Muscle layer of colon (tissue), 2 donors: ENCODE measurements at regions not wholly inside any gene's neighbourhood (a gene's known extent, or its start where the extent isn't known, plus 50 kb on each side); places are given as distances from the start of the nearest gene placed in this dataset.
"Not testable (repeated sequence)": the region's sequence is repeated elsewhere in the genome, so short reads cannot be mapped to it uniquely, and the experiment has no call there.

Experiments
- H3K27ac ChIP-seq: one replicate; pipeline ENCODE4 v1.7.0; 2013; ENCODE audit warnings: low read depth, mild to moderate bottlenecking, low read length, moderate library complexity
- H3K27me3 ChIP-seq, 2 donors: one replicate each; pipeline ENCODE4 v1.7.0; 2013; ENCODE audit warnings: low read length in 2 of 2, mild to moderate bottlenecking in 2 of 2; ENCODE audit not compliant: insufficient read depth in 2 of 2, control insufficient read depth in 1 of 2
- H3K36me3 ChIP-seq: one replicate; pipeline ENCODE4 v1.7.0; 2013; ENCODE audit warnings: mild to moderate bottlenecking, low read length; ENCODE audit not compliant: insufficient read depth
- H3K4me1 ChIP-seq: one replicate; pipeline ENCODE4 v1.7.0; 2013; ENCODE audit warnings: mild to moderate bottlenecking, low read length; ENCODE audit not compliant: insufficient read depth
- H3K4me3 ChIP-seq, 2 donors: one replicate each; pipeline ENCODE4 v1.7.0; 2013; ENCODE audit warnings: low read length in 2 of 2, low read depth in 1 of 2, mild to moderate bottlenecking in 1 of 2, moderate library complexity in 1 of 2
- H3K9ac ChIP-seq: one replicate; pipeline ENCODE4 v1.7.0; 2013; ENCODE audit warnings: low read length
- H3K9me3 ChIP-seq: one replicate; pipeline ENCODE4 v1.7.0; 2013; ENCODE audit warnings: mild to moderate bottlenecking, low read length
- donor health status: abdominal sarcoma.
- donor health status: Adenocarcinoma of cecum.

DNA sequence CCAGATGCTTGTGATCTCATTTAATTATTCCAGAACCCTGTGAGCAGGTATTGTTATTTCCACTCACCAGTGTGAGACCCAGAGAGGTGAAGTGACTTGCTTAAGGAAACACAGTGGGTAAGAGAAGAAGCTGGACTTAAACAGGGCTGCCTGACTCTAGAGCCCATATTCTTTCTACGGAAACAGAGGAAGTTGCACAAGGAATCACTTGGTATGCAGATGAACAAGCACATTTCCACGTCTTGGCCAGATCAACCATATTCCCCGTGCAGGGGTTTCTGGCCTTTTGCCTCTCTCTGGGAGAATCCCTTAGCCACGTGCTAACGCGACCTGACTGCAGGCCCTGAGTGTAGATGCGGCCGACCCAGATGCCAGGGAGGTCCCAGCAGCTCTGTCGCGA is 195.5 kb upstream of the ATP6AP2 start:
- Histone ChIP-seq H3K9ac (no peak overlapping the region), H3K27me3 (peaks cover 7 to 10% of the 10 kb centered on the region in 2 donors), H3K9me3 (no peaks in the 10 kb centered on the region), H3K36me3 (no peaks in the 10 kb centered on the region), H3K27ac (no peak overlapping the region), H3K4me1 (no peaks in the 10 kb centered on the region), H3K4me3 (no peak overlapping the region)

- Histone ChIP-seq H3K27me3 (peaks cover 7 to 10% of the 10 kb centered on the region in 2 donors), H3K27ac (no peak overlapping the region), H3K36me3 (no peaks in the 10 kb centered on the region), H3K9me3 (no peaks in the 10 kb centered on the region), H3K4me1 (no peaks in the 10 kb centered on the region), H3K4me3 (no peak overlapping the region), H3K9ac (no peak overlapping the region)
Observed at GRCh38 chrX:40383969-40384368, 196.8 kb upstream of the ATP6AP2 start.

GRCh38 chrX:40383360-40383759 is 197.4 kb upstream of the ATP6AP2 start:
- H3K27ac ChIP-seq: no peak overlapping the region
- peaks cover 7 to 10% of the 10 kb centered on the region in 2 donors for H3K27me3 ChIP-seq
- H3K9me3 ChIP-seq: no peaks in the 10 kb centered on the region
- H3K36me3 ChIP-seq: no peaks in the 10 kb centered on the region
- no peak overlapping the region for H3K9ac ChIP-seq
- H3K4me3 ChIP-seq: no peak overlapping the region
- H3K4me1 ChIP-seq: no peaks in the 10 kb centered on the region

GRCh38 chrX:40380655-40381488 is 199.9 kb upstream of the ATP6AP2 start:
- H3K4me1 ChIP-seq: no peaks in the 10 kb centered on the region
- H3K27ac ChIP-seq: no peak overlapping the region
- H3K27me3 ChIP-seq: peaks cover 7 to 10% of the 10 kb centered on the region in 2 donors
- H3K9me3 ChIP-seq: no peaks in the 10 kb centered on the region
- H3K4me3 ChIP-seq: no peak overlapping the region
- H3K9ac ChIP-seq: no peak overlapping the region
- H3K36me3 ChIP-seq: no peaks in the 10 kb centered on the region

GRCh38 chrX:40377684-40378083 is 203.1 kb upstream of the ATP6AP2 start:
- no peaks in the 10 kb centered on the region for H3K36me3 ChIP-seq
- H3K4me1 ChIP-seq: no peaks in the 10 kb centered on the region
- H3K27ac ChIP-seq: no peak overlapping the region
- H3K4me3 ChIP-seq: no peak overlapping the region
- no peaks in the 10 kb centered on the region for H3K27me3 ChIP-seq
- H3K9ac ChIP-seq: no peak overlapping the region
- H3K9me3 ChIP-seq: no peaks in the 10 kb centered on the region

DNA sequence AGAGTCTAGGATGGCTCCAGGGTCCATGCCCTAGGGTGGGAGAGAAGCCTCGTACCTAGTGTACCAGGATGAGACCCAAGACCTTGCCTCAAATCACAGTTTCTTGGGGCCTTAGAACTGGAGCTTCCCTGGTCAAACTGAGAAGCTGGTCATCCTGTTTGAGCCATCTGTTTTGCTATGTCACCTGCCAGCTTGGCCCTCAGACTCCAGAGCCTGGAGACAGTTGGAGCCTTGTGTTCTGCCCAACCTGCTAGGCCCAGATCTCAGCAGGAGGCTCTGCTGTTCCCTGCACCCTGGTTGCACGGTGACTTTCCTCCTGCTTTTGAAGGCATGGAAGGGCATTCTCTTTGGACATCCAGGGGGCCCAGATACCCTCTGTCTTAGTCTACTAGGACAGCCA is 206.3 kb upstream of the ATP6AP2 start:
- H3K4me1 ChIP-seq: no peaks in the 10 kb centered on the region
- H3K27me3 ChIP-seq: peaks cover 0 to 12% of the 10 kb centered on the region in 2 donors
- no peaks in the 10 kb centered on the region for H3K36me3 ChIP-seq
- H3K4me3 ChIP-seq: no peak overlapping the region
- H3K9me3 ChIP-seq: no peaks in the 10 kb centered on the region
- H3K9ac ChIP-seq: no peak overlapping the region
- H3K27ac ChIP-seq: no peak overlapping the region

DNA sequence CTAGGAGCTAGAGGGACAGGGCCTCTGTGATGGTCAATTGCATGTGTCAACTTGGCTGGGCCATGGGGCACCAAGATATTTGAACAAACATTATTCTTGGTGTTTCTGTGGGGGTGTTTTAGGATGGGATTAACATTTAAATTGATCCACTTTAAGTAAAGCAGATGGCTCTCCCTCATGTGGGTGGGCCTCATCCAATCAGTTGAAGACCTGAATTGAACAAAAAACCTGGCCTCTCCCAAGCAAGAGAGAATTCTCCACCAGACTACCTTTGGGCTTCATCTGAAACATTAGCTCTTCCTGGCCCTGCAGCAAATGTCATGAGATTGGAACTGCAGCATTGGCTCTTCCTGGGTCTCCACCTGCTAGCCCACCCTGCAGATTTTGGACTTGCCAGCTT is 207.1 kb upstream of the ATP6AP2 start:
- Histone ChIP-seq H3K27ac (no peak overlapping the region), H3K9ac (no peak overlapping the region), H3K4me3 (no peak overlapping the region), H3K27me3 (peaks cover 0 to 12% of the 10 kb centered on the region in 2 donors), H3K4me1 (no peaks in the 10 kb centered on the region), H3K9me3 (no peaks in the 10 kb centered on the region), H3K36me3 (no peaks in the 10 kb centered on the region)

- H3K4me1 ChIP-seq: no peaks in the 10 kb centered on the region
- no peak overlapping the region for H3K9ac ChIP-seq
Observed at GRCh38 chrX:40373025-40373424, 207.7 kb upstream of the ATP6AP2 start.

DNA sequence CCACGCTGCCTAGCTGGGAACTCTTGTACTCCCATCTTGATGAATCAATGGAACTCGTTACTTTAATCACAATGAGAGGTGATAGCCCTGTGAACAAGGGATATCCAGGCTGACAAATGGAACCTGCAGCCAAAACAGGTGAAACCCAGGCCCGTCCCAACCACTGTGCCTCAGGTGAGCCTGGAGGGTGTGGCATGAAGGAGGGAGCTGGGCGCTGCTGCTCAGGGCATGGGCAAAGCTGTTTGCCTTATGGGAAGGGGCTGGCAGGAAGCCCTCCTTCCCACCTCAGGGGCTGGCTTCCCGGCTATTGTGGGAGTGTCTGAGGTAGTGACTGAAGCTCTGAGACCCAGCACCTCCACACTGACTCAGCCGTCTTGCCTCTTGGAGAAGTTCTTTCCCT is 209.4 kb upstream of the ATP6AP2 start:
- Histone ChIP-seq H3K4me1 (no peaks in the 10 kb centered on the region), H3K4me3 (no peak overlapping the region), H3K27ac (no peak overlapping the region), H3K27me3 (peaks cover 0 to 12% of the 10 kb centered on the region in 2 donors), H3K36me3 (no peaks in the 10 kb centered on the region), H3K9ac (no peak overlapping the region), H3K9me3 (no peaks in the 10 kb centered on the region)

More at GRCh38 chrX:40373025-40373424, 207.7 kb upstream of the ATP6AP2 start:
- H3K4me3 ChIP-seq: no peak overlapping the region
- no peaks in the 10 kb centered on the region for H3K36me3 ChIP-seq
- peaks cover 0 to 12% of the 10 kb centered on the region in 2 donors for H3K27me3 ChIP-seq
- no peak overlapping the region for H3K27ac ChIP-seq
- H3K9me3 ChIP-seq: no peaks in the 10 kb centered on the region

DNA sequence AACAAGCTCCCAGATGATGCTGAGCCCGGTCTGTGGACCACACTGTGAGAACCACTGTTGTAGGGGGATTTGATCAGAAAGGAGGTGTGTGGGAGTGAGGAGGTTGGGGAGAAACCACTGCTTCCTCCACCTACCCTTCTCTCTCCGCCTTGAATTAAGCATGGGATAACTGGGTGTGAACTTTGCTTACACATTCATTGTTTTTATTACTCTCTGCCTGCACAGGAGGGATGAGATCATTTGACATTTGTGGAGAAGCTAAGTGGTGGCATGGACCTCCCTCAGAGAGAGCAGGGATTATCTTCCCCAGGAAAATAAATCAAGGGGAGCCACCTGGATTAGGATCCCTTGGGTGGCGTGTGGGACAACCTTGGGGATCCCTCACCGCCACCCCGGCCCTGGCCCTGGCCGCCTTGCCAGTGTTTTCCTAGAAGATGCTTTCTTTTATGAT is 212.1 kb upstream of the ATP6AP2 start:
- Histone ChIP-seq H3K4me3 (no peak overlapping the region), H3K27ac (no peak overlapping the region), H3K9ac (no peak overlapping the region), H3K36me3 (no peaks in the 10 kb centered on the region), H3K27me3 (peaks cover 0 to 12% of the 10 kb centered on the region in 2 donors), H3K9me3 (peaks cover 3% of the 10 kb centered on the region), H3K4me1 (no peaks in the 10 kb centered on the region)

DNA sequence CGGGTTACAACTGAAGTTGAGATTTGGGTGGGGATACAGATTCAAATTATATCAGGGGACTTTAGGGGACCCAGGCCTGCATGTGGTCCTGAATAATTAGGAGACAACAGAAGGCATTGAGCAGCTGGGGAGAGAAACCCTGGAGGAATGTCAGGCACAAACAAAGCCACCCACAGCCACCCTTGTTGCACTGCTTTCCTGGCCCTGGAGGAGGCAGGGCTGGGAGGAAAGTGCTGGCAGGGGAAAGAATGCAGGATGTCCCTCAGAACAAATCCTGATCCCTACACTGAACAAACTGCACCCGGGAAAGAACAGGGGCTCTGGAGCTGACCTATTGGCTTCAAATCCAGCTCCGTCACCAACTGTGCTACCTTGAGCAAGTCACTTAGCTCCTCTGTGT is 214.1 kb upstream of the ATP6AP2 start:
- Histone ChIP-seq H3K36me3 (no peaks in the 10 kb centered on the region), H3K4me3 (no peak overlapping the region), H3K27ac (no peak overlapping the region), H3K9me3 (peaks cover 3% of the 10 kb centered on the region), H3K9ac (no peak overlapping the region), H3K4me1 (no peaks in the 10 kb centered on the region), H3K27me3 (peaks cover 0 to 7% of the 10 kb centered on the region in 2 donors)

GRCh38 chrX:40362291-40362690 is 218.5 kb upstream of the ATP6AP2 start:
- H3K27ac ChIP-seq, H3K4me1 ChIP-seq, H3K9me3 ChIP-seq, H3K9ac ChIP-seq, H3K4me3 ChIP-seq, H3K36me3 ChIP-seq, H3K27me3 ChIP-seq: not testable (repeated sequence)
